ENCODE measurements at regions not wholly inside any gene's neighbourhood (a gene's known extent, or its start where the extent isn't known, plus 50 kb on each side); places are given as distances from the start of the nearest gene placed in this dataset.

DNA sequence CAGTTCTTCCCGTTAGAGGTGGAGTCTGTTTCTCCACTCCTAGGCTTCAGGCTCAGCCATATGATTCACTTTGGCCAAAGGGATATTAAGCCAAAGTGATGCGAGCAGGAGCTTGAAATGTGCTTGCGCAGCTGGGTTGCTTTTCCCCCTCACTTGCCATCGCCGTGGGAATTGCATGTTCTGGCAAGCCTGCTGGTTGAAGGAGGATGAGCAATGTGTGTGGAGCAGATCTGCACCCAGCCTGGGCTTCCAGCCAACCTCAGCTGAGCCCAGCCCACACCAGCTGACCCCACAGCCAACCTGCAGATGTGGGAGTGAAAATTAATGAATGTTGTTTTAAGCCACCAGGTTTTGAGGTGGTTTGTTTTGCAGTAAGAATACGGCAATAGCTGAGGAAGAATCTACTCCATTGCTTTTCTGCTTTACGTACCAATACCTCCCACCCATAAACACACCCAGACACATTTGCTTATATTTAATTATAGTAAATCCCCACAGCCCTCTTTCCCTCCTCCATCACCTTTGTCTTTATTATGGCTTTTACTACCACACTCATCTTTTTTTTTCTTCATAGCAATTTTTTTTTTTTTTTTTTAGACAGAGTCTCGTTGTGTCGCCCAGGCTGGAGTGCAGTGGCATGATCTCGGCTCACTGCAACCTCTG, 132.8 kb upstream of the FUNDC1 start:
- TF ChIP-seq, protein P1, sequence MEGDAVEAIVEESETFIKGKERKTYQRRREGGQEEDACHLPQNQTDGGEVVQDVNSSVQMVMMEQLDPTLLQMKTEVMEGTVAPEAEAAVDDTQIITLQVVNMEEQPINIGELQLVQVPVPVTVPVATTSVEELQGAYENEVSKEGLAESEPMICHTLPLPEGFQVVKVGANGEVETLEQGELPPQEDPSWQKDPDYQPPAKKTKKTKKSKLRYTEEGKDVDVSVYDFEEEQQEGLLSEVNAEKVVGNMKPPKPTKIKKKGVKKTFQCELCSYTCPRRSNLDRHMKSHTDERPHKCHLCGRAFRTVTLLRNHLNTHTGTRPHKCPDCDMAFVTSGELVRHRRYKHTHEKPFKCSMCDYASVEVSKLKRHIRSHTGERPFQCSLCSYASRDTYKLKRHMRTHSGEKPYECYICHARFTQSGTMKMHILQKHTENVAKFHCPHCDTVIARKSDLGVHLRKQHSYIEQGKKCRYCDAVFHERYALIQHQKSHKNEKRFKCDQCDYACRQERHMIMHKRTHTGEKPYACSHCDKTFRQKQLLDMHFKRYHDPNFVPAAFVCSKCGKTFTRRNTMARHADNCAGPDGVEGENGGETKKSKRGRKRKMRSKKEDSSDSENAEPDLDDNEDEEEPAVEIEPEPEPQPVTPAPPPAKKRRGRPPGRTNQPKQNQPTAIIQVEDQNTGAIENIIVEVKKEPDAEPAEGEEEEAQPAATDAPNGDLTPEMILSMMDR (IDR thresholded peaks at IDR 0.05): no peak
- TF ChIP-seq POLR2A (IDR thresholded peaks at IDR 0.05): no peak

Measured in body of pancreas (tissue), 4 donors.